GM21381 (cell line): ENCODE measurements at regions not wholly inside any gene's neighbourhood (a gene's known extent, or its start where the extent isn't known, plus 50 kb on each side); places are given as distances from the start of the nearest gene placed in this dataset.

Experiments
- ATAC-seq: cut with Tn5 transposase; IDR thresholded peaks from one replicate; pipeline ENCODE4 v1.9.1; 2021; ENCODE audit warnings: mild to moderate bottlenecking, moderate library complexity; ENCODE audit not compliant: unreplicated experiment

GRCh38 chr2:196224756-196225155 is 53.4 kb upstream of the STK17B start:
- no peak for ATAC-seq

- ATAC-seq, result no peak
Observed at GRCh38 chr2:196225213-196225612, 53.8 kb upstream of the STK17B start.

- no peak for ATAC-seq
Observed at GRCh38 chr2:196226058-196226706, 54.8 kb upstream of the STK17B start.

GRCh38 chr2:196226707-196227065 is 55.3 kb upstream of the STK17B start:
- no peak for ATAC-seq

- ATAC-seq, result no peak
Observed at GRCh38 chr2:196229013-196229412, 57.6 kb upstream of the STK17B start.

GRCh38 chr2:196230061-196230854 is 58.9 kb upstream of the STK17B start:
- no peak for ATAC-seq

GRCh38 chr2:196233021-196233804 is 61.8 kb upstream of the STK17B start:
- peak; percentile 24 for ATAC-seq

- peak; percentile 61 for ATAC-seq
Observed at GRCh38 chr2:196233805-196234475, 62.6 kb upstream of the STK17B start.

GRCh38 chr2:196234672-196235071 is 63.3 kb upstream of the STK17B start:
- ATAC-seq, result no peak

- ATAC-seq, result no peak
Observed at GRCh38 chr2:196238836-196239380, 67.5 kb upstream of the STK17B start.

- peak; percentile 71 for ATAC-seq
Observed at GRCh38 chr2:196239622-196240587, 68.5 kb upstream of the STK17B start.

- no peak for ATAC-seq
Observed at GRCh38 chr2:196241175-196241574, 69.8 kb upstream of the STK17B start.

- peak; percentile 85 for ATAC-seq
Observed at GRCh38 chr2:196242131-196242620, 70.8 kb upstream of the STK17B start.

GRCh38 chr2:196244516-196244915 is 73.1 kb upstream of the STK17B start:
- no peak for ATAC-seq

GRCh38 chr2:196244966-196245365 is 73.6 kb upstream of the STK17B start:
- no peak for ATAC-seq

GRCh38 chr2:196245378-196246140 is 74.2 kb upstream of the STK17B start:
- ATAC-seq, result no peak

- ATAC-seq, result no peak
Observed at GRCh38 chr2:196247114-196247975, 76.0 kb upstream of the STK17B start.

GRCh38 chr2:196247976-196248280 is 76.5 kb upstream of the STK17B start:
- no peak for ATAC-seq
